Natural killer cell treated with Interleukin-12 subunit alpha and Interleukin-12 subunit beta and Interleukin-15 and Interleukin-18, amount 100 ng/mL, for 72 hours (primary cell): ENCODE measurements at regions not wholly inside any gene's neighbourhood (a gene's known extent, or its start where the extent isn't known, plus 50 kb on each side); places are given as distances from the start of the nearest gene placed in this dataset.
"Not testable (repeated sequence)": the region's sequence is repeated elsewhere in the genome, so short reads cannot be mapped to it uniquely, and the experiment has no call there.

Source experiments
- ATAC-seq, 2 donors: fragments of 150-1000 bp; cut with Tn5 transposase in 1 of 2; sonication (Bioruptor Pico), chemical (Tn5 transposase) in 1 of 2; 2 replicates each; pipeline ENCODE4 v1.10.0; 2021
- DNase-seq: peaks from one replicate; pipeline ENCODE4 v3.0.0; 2022; ENCODE audit warnings: low spot score
- H3K27ac Mint-ChIP-seq, 2 donors: 1 replicate in 1 of 2; 2 replicates in 1 of 2; pipeline ENCODE4 v1.8.0; 2022; ENCODE audit warnings: mixed read lengths in 2 of 2, mild to moderate bottlenecking in 1 of 2, moderate library complexity in 1 of 2
- H3K27me3 Mint-ChIP-seq, 2 donors: 1 replicate in 1 of 2; 2 replicates in 1 of 2; pipeline ENCODE4 v1.8.0; 2022; ENCODE audit warnings: mixed read lengths in 2 of 2
- H3K36me3 Mint-ChIP-seq: one replicate; pipeline ENCODE4 v1.8.0; 2022; ENCODE audit warnings: mixed read lengths
- H3K4me1 Mint-ChIP-seq, 2 donors: 1 replicate in 1 of 2; 2 replicates in 1 of 2; pipeline ENCODE4 v1.8.0; 2022; ENCODE audit warnings: low read depth in 2 of 2, mixed read lengths in 2 of 2, mild to moderate bottlenecking in 1 of 2
- H3K4me3 Mint-ChIP-seq: one replicate; pipeline ENCODE4 v1.8.0; 2022; ENCODE audit warnings: mixed read lengths
- H3K9me3 Mint-ChIP-seq: 2 replicates; pipeline ENCODE4 v1.8.0; 2022; ENCODE audit warnings: mixed read lengths

GRCh38 chr3:81871358-81872155 lies 110.1 kb upstream of the GBE1 start:
- ATAC-seq (no peak), DNase-seq (no peak)
- H3K9me3 Mint-ChIP-seq, result peaks cover 3% of the 10 kb centered on the region
- H3K27ac Mint-ChIP-seq, result no peak overlapping the region
- H3K4me1 Mint-ChIP-seq, result no peaks in the 10 kb centered on the region
- H3K4me3 Mint-ChIP-seq, result no peak overlapping the region
- no peaks in the 10 kb centered on the region for H3K27me3 Mint-ChIP-seq
- no peaks in the 10 kb centered on the region for H3K36me3 Mint-ChIP-seq

- no peak for ATAC-seq
- H3K27me3 Mint-ChIP-seq, result no peaks in the 10 kb centered on the region
- H3K36me3 Mint-ChIP-seq, result no peaks in the 10 kb centered on the region
- H3K9me3 Mint-ChIP-seq, result peaks cover 5% of the 10 kb centered on the region
- H3K27ac Mint-ChIP-seq, result no peak overlapping the region
- no peak for DNase-seq
- no peaks in the 10 kb centered on the region for H3K4me1 Mint-ChIP-seq
- no peak overlapping the region for H3K4me3 Mint-ChIP-seq
Measured at GRCh38 chr3:81869382-81869781, 107.9 kb upstream of the GBE1 start.

- Mint-ChIP-seq H3K4me1 (no peaks in the 10 kb centered on the region), H3K27me3 (no peaks in the 10 kb centered on the region), H3K9me3 (peaks cover 5% of the 10 kb centered on the region), H3K27ac (no peak overlapping the region), H3K36me3 (no peaks in the 10 kb centered on the region), H3K4me3 (no peak overlapping the region)
- DNase-seq (no peak), ATAC-seq (no peak)
Measured at GRCh38 chr3:81868597-81868996, 107.2 kb upstream of the GBE1 start.

DNA sequence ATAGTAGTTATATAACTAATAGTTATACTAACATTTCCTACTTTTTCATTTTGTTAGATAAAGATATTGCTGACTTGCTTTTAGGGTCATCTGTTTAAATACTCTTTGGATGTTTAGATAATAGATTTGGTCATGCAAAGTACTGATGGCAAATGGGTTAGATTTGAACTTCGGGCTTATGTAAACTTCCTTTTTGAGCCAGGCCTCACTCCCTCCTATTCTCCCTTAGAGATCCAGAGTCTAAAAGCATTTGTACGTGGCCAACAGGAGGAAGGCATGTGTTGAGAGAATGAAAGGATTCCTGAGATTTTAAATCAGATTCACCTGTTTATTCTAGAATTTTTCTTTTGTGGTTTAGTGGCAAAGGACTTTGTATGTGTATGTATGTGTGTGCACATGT lies 106.4 kb upstream of the GBE1 start:
- no peaks in the 10 kb centered on the region for H3K36me3 Mint-ChIP-seq
- H3K27ac Mint-ChIP-seq, result no peak overlapping the region
- no peak for ATAC-seq

DNA sequence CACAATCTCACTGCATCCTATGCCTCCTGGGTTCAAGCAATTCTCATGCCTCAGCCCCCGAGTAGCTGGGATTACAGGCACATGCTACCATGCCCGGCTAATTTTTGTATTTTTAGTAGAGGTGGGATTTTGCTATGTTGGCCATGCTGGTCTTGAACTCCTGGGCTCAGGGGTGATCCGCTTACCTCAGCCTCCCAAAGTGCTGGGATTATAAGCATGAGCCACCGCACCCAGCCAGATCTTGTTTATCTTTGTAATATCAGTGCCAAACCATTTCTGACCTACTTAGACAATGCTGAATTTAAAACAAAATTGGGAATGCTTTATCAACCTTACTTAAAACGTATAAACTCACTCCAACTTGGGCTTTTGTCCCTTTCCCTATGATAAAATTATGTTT lies 103.7 kb upstream of the GBE1 start:
- not testable (repeated sequence) for H3K9me3 Mint-ChIP-seq, H3K27ac Mint-ChIP-seq, H3K4me1 Mint-ChIP-seq, H3K36me3 Mint-ChIP-seq, H3K4me3 Mint-ChIP-seq, ATAC-seq, H3K27me3 Mint-ChIP-seq, DNase-seq

More for the DNA sequence above, 106.4 kb upstream of the GBE1 start:
- no peak for DNase-seq
- peaks cover 5% of the 10 kb centered on the region for H3K9me3 Mint-ChIP-seq
- no peaks in the 10 kb centered on the region for H3K27me3 Mint-ChIP-seq
- no peak overlapping the region for H3K4me3 Mint-ChIP-seq
- H3K4me1 Mint-ChIP-seq, result no peaks in the 10 kb centered on the region

- H3K9me3 Mint-ChIP-seq, result peaks cover 7% of the 10 kb centered on the region
- no peak overlapping the region for H3K4me3 Mint-ChIP-seq
- H3K27ac Mint-ChIP-seq, result no peak overlapping the region
Measured at GRCh38 chr3:81864272-81864671, 102.8 kb upstream of the GBE1 start.

DNA sequence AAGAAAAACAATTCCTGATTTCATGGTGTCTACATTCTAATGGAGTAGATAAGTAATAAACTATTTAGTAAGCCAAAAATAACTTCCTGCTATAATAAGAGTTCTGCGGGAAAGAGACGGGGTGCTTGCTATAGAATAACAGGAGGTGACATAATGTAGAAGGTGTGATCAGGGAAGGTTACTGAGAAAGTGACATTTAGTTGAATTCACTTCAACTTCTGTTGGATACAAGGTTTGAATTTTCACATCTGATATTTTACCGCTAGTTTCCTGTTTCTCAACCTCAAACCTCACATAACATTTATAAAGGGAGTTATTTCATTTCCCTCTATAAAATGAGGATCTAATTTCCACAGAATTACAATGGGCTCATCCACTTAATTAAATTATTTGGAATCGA lies 102.3 kb upstream of the GBE1 start:
- no peak overlapping the region for H3K4me3 Mint-ChIP-seq
- no peaks in the 10 kb centered on the region for H3K27me3 Mint-ChIP-seq
- H3K9me3 Mint-ChIP-seq, result peaks cover 7% of the 10 kb centered on the region
- no peak for ATAC-seq
- no peaks in the 10 kb centered on the region for H3K36me3 Mint-ChIP-seq
- DNase-seq, result no peak
- H3K27ac Mint-ChIP-seq, result no peak overlapping the region
- no peaks in the 10 kb centered on the region for H3K4me1 Mint-ChIP-seq

More at GRCh38 chr3:81864272-81864671, 102.8 kb upstream of the GBE1 start:
- Mint-ChIP-seq H3K4me1 (no peaks in the 10 kb centered on the region), H3K36me3 (no peaks in the 10 kb centered on the region), H3K27me3 (no peaks in the 10 kb centered on the region)
- DNase-seq (no peak), ATAC-seq (no peak)

- H3K27me3 Mint-ChIP-seq, result no peaks in the 10 kb centered on the region
- H3K4me1 Mint-ChIP-seq, result no peaks in the 10 kb centered on the region
- H3K9me3 Mint-ChIP-seq, result peaks cover 7% of the 10 kb centered on the region
- no peaks in the 10 kb centered on the region for H3K36me3 Mint-ChIP-seq
- ATAC-seq (no peak), DNase-seq (no peak)
- H3K4me3 Mint-ChIP-seq, result no peak overlapping the region
- no peak overlapping the region for H3K27ac Mint-ChIP-seq
Measured at GRCh38 chr3:81861593-81861992, 100.1 kb upstream of the GBE1 start.

DNA sequence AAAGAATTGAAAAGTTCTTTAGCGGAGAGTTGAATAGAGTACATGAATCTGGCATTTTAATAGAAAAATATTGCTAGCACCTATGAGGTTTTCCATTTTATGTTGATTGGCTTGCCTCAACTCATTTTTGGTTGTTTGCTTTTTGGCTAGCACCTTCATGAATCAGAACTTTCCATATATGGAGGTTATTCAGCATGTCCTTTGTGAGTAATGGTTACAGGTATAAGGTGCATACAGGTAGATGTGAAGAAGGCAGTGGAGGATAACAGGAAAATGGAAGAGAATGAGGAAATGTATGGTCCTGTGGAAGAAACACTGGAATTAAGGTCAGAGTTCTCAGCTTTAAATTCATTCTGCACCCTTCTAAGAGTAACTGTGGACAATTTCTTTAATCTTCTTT lies 98.1 kb upstream of the GBE1 start:
- Mint-ChIP-seq H3K4me3 (no peak overlapping the region), H3K4me1 (no peaks in the 10 kb centered on the region), H3K27ac (no peak overlapping the region), H3K27me3 (no peaks in the 10 kb centered on the region), H3K9me3 (peaks cover 2% of the 10 kb centered on the region), H3K36me3 (no peaks in the 10 kb centered on the region)
- ATAC-seq, result no peak
- no peak for DNase-seq

GRCh38 chr3:81853431-81853830 lies 92.0 kb upstream of the GBE1 start:
- no peaks in the 10 kb centered on the region for H3K36me3 Mint-ChIP-seq

GRCh38 chr3:81851176-81851575 lies 89.7 kb upstream of the GBE1 start:
- Mint-ChIP-seq H3K36me3 (no peaks in the 10 kb centered on the region), H3K4me3 (no peak overlapping the region), H3K27ac (no peak overlapping the region), H3K4me1 (no peaks in the 10 kb centered on the region), H3K27me3 (no peaks in the 10 kb centered on the region), H3K9me3 (no peaks in the 10 kb centered on the region)
- ATAC-seq (no peak), DNase-seq (no peak)

More at GRCh38 chr3:81853431-81853830, 92.0 kb upstream of the GBE1 start:
- Mint-ChIP-seq H3K4me3 (no peak overlapping the region), H3K27ac (no peak overlapping the region), H3K27me3 (no peaks in the 10 kb centered on the region), H3K9me3 (no peaks in the 10 kb centered on the region), H3K4me1 (no peaks in the 10 kb centered on the region)
- DNase-seq (no peak), ATAC-seq (no peak)

GRCh38 chr3:81846988-81847387 lies 85.5 kb upstream of the GBE1 start:
- Mint-ChIP-seq H3K27ac (no peak overlapping the region), H3K4me1 (no peaks in the 10 kb centered on the region), H3K36me3 (no peaks in the 10 kb centered on the region), H3K4me3 (no peak overlapping the region), H3K9me3 (peaks cover 4% of the 10 kb centered on the region), H3K27me3 (no peaks in the 10 kb centered on the region)
- DNase-seq, result no peak
- ATAC-seq, result no peak

- H3K9me3 Mint-ChIP-seq, result peaks cover 4% of the 10 kb centered on the region
- H3K36me3 Mint-ChIP-seq, result no peaks in the 10 kb centered on the region
- ATAC-seq, result no peak
- no peaks in the 10 kb centered on the region for H3K4me1 Mint-ChIP-seq
- H3K27ac Mint-ChIP-seq, result no peak overlapping the region
- peaks cover 0 to 8% of the 10 kb centered on the region in 2 donors for H3K27me3 Mint-ChIP-seq
- DNase-seq, result no peak
- H3K4me3 Mint-ChIP-seq, result no peak overlapping the region
Measured at GRCh38 chr3:81841540-81841939, 80.1 kb upstream of the GBE1 start.

DNA sequence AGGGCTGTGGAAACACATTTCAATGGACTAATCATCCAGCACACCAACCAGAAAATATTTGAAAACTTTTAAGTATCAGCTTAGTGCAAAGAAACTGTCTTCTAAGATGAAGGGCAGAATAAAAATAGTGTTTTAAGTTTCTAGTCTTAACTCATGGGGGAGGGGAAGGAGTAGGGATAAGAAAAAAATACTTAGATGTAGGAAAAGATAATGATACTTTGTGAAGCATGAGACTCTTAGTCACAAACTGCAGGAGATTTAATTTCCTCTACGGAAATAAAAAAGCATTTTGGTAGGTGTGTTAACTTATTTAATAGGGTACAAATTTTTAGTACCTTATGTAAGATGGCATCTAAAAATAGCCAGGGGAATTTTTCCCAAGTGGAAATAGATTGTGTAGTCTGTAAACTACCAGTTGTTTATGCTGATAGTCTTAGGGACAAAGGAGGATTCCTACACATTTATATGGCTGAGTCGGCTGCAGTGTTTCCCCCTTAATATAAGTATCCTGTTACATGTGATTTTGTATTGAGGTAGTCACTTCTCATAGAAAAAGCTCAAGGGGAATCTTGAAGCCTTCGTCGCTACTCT lies 78.2 kb upstream of the GBE1 start:
- H3K36me3 Mint-ChIP-seq, result no peaks in the 10 kb centered on the region
- H3K27ac Mint-ChIP-seq, result no peak overlapping the region
- H3K4me1 Mint-ChIP-seq, result no peaks in the 10 kb centered on the region
- DNase-seq, result no peak
- H3K4me3 Mint-ChIP-seq, result no peak overlapping the region
- no peak for ATAC-seq
- peaks cover 0 to 8% of the 10 kb centered on the region in 2 donors for H3K27me3 Mint-ChIP-seq
- peaks cover 4% of the 10 kb centered on the region for H3K9me3 Mint-ChIP-seq
